Urothelium cell line (cell line): ENCODE measurements at regions not wholly inside any gene's neighbourhood (a gene's known extent, or its start where the extent isn't known, plus 50 kb on each side); places are given as distances from the start of the nearest gene placed in this dataset.

Experiments
- DNase-seq: peaks from one replicate; pipeline ENCODE4 v3.0.0; 2011; ENCODE audit warnings: low spot score, mixed read lengths
- FAIRE-seq: peaks from 2 replicates; lab custom pipeline; 2011; peaks lifted over from hg19 to GRCh38; lab: Jason Lieb, UNC

GRCh38 chr3:109532257-109533216 lies 195.2 kb upstream of the DPPA4 start:
- FAIRE-seq (peak; percentile 59), DNase-seq (no peak)

GRCh38 chr3:109545746-109546145 lies 208.4 kb upstream of the DPPA4 start:
- FAIRE-seq (no peak), DNase-seq (no peak)

GRCh38 chr3:109548192-109548938 lies 211.0 kb upstream of the DPPA4 start:
- DNase-seq (no peak), FAIRE-seq (no peak)

GRCh38 chr3:109553591-109554371 lies 216.4 kb upstream of the DPPA4 start:
- FAIRE-seq (no peak), DNase-seq (no peak)

GRCh38 chr3:109559389-109559788 lies 222.0 kb upstream of the DPPA4 start:
- FAIRE-seq, result no peak
- peak; percentile 47 for DNase-seq

- no peak for DNase-seq
- FAIRE-seq, result no peak
Observed at GRCh38 chr3:109563149-109563548, 225.8 kb upstream of the DPPA4 start.

GRCh38 chr3:109569135-109569846 lies 231.9 kb upstream of the DPPA4 start:
- FAIRE-seq (no peak), DNase-seq (no peak)

- no peak for FAIRE-seq
- DNase-seq, result no peak
Observed at GRCh38 chr3:109570408-109570807, 233.1 kb upstream of the DPPA4 start.

- FAIRE-seq, result no peak
- DNase-seq, result no peak
Observed at GRCh38 chr3:109572301-109572700, 235.0 kb upstream of the DPPA4 start.

- DNase-seq, result no peak
- FAIRE-seq, result no peak
Observed at GRCh38 chr3:109596991-109597390, 259.6 kb upstream of the DPPA4 start.

GRCh38 chr3:109597444-109597843 lies 260.1 kb upstream of the DPPA4 start:
- DNase-seq (no peak), FAIRE-seq (no peak)

- DNase-seq (no peak), FAIRE-seq (no peak)
Observed at GRCh38 chr3:109607897-109608296, 270.6 kb upstream of the DPPA4 start.

GRCh38 chr3:109608574-109608973 lies 271.2 kb upstream of the DPPA4 start:
- DNase-seq (no peak), FAIRE-seq (no peak)

- no peak for DNase-seq
- FAIRE-seq, result no peak
Observed at GRCh38 chr3:109618766-109619378, 281.5 kb upstream of the DPPA4 start.

GRCh38 chr3:109631897-109632296 lies 294.6 kb upstream of the DPPA4 start:
- no peak for FAIRE-seq
- no peak for DNase-seq

- FAIRE-seq, result no peak
- DNase-seq, result no peak
Observed at GRCh38 chr3:109640146-109640652, 302.9 kb upstream of the DPPA4 start.

- FAIRE-seq, result no peak
Observed at GRCh38 chr3:109642025-109642424, 304.7 kb upstream of the DPPA4 start.

GRCh38 chr3:109643590-109643989 lies 306.2 kb upstream of the DPPA4 start:
- FAIRE-seq (no peak), DNase-seq (peak; percentile 54)

More at GRCh38 chr3:109642025-109642424, 304.7 kb upstream of the DPPA4 start:
- DNase-seq, result no peak

GRCh38 chr3:109644332-109644731 lies 307.0 kb upstream of the DPPA4 start:
- DNase-seq (no peak), FAIRE-seq (no peak)

GRCh38 chr3:109644746-109645145 lies 307.4 kb upstream of the DPPA4 start:
- FAIRE-seq (no peak), DNase-seq (no peak)
